Peyer's patch (tissue), 4 donors: ENCODE measurements at regions not wholly inside any gene's neighbourhood (a gene's known extent, or its start where the extent isn't known, plus 50 kb on each side); places are given as distances from the start of the nearest gene placed in this dataset.

Experiments
- CTCF ChIP-seq, 6 experiments: fragments of 450-650 bp in 4 of 6; fragments of 200-600 bp in 2 of 6; sonication (generic) in 1 of 6; IDR thresholded peaks; one replicate each; pipeline ENCODE4 v1.5.1; 2017 to 2019; ENCODE audit warnings: antibody characterized with exemption in 6 of 6, mild to moderate bottlenecking in 3 of 6, moderate library complexity in 1 of 6
- POLR2A ChIP-seq, 2 donors: fragments of 450-650 bp; IDR thresholded peaks; one replicate each; pipeline ENCODE4 v1.5.1; 2017; ENCODE audit warnings: antibody characterized with exemption in 2 of 2, mild to moderate bottlenecking in 2 of 2, moderate library complexity in 2 of 2

- TF ChIP-seq CTCF (IDR thresholded peaks at IDR 0.05) (no peak), POLR2A (IDR thresholded peaks at IDR 0.05) (no peak)
These were observed 280.5 kb downstream of the RNF144B start for GRCh38 chr6:18667612-18668011.
